GM13977 (cell line): ENCODE measurements at regions not wholly inside any gene's neighbourhood (a gene's known extent, or its start where the extent isn't known, plus 50 kb on each side); places are given as distances from the start of the nearest gene placed in this dataset.
"Not testable (repeated sequence)": the region's sequence is repeated elsewhere in the genome, so short reads cannot be mapped to it uniquely, and the experiment has no call there.

Experiments
- DNase-seq: peaks from one replicate; pipeline ENCODE4 v3.0.0; 2012; ENCODE audit warnings: low spot score
- CTCF ChIP-seq: IDR thresholded peaks from 2 replicates; pipeline ENCODE4 v1.5.1; 2012; ENCODE audit warnings: mild to moderate bottlenecking, control low read depth; ENCODE audit not compliant: insufficient read depth; ENCODE audit errors: extremely low read depth, missing control alignments
- in situ Hi-C: fragments of 300-500 bp; cut with MboI; formaldehyde crosslinking; loops from one replicate; pipeline ENCODE4 v1.12.0; 2022; ENCODE audit warnings: low sequenced_read_pairs, low pct_unique_long_range_greater_than_20kb, mixed read lengths, inconsistent platforms; ENCODE audit not compliant: unreplicated experiment

- in situ Hi-C loops, result no loop called here
- no peak for TF ChIP-seq CTCF
- no peak for DNase-seq
Measured at GRCh38 chrX:896256-896655, 265.7 kb downstream of the SHOX start.

GRCh38 chrX:889966-890651 is 259.5 kb downstream of the SHOX start:
- no peak for TF ChIP-seq CTCF
- DNase-seq, result no peak
- in situ Hi-C loops, result no loop called here

- DNase-seq, in situ Hi-C loops: not testable (repeated sequence)
Measured at GRCh38 chrX:887724-888123, 257.1 kb downstream of the SHOX start.

DNA sequence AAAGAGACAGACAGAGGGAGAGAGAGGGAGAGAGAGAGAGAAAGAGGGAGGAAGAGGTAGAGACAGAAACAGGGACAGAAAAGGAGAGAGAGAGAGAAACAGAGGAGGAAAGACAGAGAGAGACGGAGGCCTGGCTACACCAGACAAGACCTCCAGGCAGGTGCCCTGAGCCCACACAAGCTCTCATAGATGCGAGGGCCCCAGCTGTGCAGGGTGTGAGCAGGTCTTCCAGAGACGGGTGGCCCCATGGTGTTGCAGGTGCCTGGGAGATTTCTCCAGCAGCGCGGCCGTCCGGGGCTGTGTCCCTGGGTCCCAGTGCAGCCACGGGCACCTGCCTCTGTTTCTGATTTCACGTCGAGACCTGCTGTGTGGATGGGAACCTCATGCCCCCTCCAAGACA is 253.0 kb downstream of the SHOX start:
- DNase-seq, result no peak
- no peak for TF ChIP-seq CTCF
- in situ Hi-C loops, result no loop called here

GRCh38 chrX:879756-880698 is 249.4 kb downstream of the SHOX start:
- in situ Hi-C loops, DNase-seq: not testable (repeated sequence)

DNA sequence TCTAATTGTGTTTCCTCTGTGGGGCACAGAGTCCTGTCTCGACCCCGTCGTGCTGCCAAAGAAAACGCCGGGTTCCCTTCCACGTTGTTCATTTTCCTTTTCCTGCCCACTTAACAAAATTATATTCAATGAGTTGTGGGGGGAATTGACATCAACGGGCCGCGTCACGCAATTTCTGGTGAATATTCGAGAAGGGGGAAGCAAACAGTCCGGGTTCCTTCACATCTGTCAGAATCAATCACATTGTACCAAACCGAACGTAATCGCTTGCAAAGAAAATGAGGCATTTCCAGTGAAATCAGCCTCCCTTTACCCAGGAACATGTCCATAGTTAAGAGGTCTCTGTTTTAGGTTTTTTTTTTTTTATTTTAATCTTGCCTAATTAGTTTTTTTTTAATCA is 243.5 kb downstream of the SHOX start:
- in situ Hi-C loops, result no loop called here
- no peak for TF ChIP-seq CTCF

DNA sequence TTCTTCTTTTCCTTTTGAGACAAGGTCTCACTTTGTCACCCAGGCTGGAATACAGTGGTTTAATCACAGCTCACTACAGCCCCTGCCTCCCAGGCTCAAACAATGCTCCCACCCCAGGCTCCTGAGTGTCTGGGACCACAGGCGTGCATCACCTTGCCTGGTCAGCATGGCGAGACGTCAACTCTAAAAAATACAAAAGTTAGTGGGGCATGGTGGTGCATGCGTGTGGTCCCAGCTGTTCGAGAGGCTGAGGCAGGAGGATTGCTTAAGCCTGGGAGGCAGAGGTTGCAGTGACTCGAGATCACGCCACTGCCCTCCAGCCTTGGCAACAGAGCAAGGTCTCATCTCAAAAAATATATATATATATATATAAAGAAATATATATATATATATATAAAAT is 242.4 kb downstream of the SHOX start:
- in situ Hi-C loops, result no loop called here
- DNase-seq, result no peak
- no peak for TF ChIP-seq CTCF

More for the DNA sequence above, 243.5 kb downstream of the SHOX start:
- no peak for DNase-seq
